ENCODE measurements at regions not wholly inside any gene's neighbourhood (a gene's known extent, or its start where the extent isn't known, plus 50 kb on each side); places are given as distances from the start of the nearest gene placed in this dataset. TPM values are rescaled to one million over a fixed set of nuclear protein-coding genes. Genes with fewer than 3 reads are reported as not detected.
"Not testable (repeated sequence)": the region's sequence is repeated elsewhere in the genome, so short reads cannot be mapped to it uniquely, and the experiment has no call there.

GRCh38 chr5:50613057-50613456 is 53.4 kb upstream of the PARP8 start:
- not testable (repeated sequence) for H3K79me2 ChIP-seq (ENCODE audit: low read depth); H4K20me1 ChIP-seq (ENCODE audit: low read depth); H3K36me3 ChIP-seq; H3K4me1 ChIP-seq; H3K9me3 ChIP-seq (ENCODE audit: low read depth); H3K4me3 ChIP-seq; DNase-seq (ENCODE audit: low spot score); H3K4me3 Mint-ChIP-seq; H3K27me3 ChIP-seq; H3K4me2 ChIP-seq; H3K4me1 Mint-ChIP-seq; H3K27ac ChIP-seq; H3K27me3 Mint-ChIP-seq (ENCODE audit: insufficient read depth, low read depth); H3K9ac ChIP-seq; H2AFZ ChIP-seq (replicated peaks); H3F3A ChIP-seq (ENCODE audit: low read depth); H3K36me3 Mint-ChIP-seq; H3K27ac Mint-ChIP-seq
- H3K9me3 Mint-ChIP-seq = peaks cover 17% of the 10 kb centered on the region

Small RNA genes in the stretch of these regions (small RNA-seq; reads per million reads assigned to genes)
- gene AC112187.2 = not detected
